IMR-90 (cell line): ENCODE measurements at regions not wholly inside any gene's neighbourhood (a gene's known extent, or its start where the extent isn't known, plus 50 kb on each side); places are given as distances from the start of the nearest gene placed in this dataset.

Experiments used
- ATAC-seq: fragments of 200-7000 bp; cut with Tn5 transposase; 2 replicates; pipeline ENCODE4 v1.9.1; 2020; ENCODE audit warnings: low read depth, mild to moderate bottlenecking, moderate library complexity
- BruUV-seq: library from RNA; stranded (reverse); fragments of 400-500 nt; replicated peaks from 2 replicates; lab custom pipeline; 2021; lab: Mats Ljungman, UMichigan
- CTCF ChIA-PET: fragments of 300-600 bp; formaldehyde crosslinking; extraction: SDS; loops from one replicate; lab custom pipeline; 2021; ENCODE audit warnings: antibody characterized with exemption; lab: Yijun Ruan, JAX
- POLR2A ChIA-PET: fragments of 300-600 bp; sonication (Branson Sonifier 250); formaldehyde crosslinking; loops from one replicate; lab custom pipeline; 2022; ENCODE audit warnings: antibody characterized with exemption; ENCODE audit not compliant: unreplicated experiment; lab: Charles Lee
- DNase-seq: peaks from one replicate; pipeline ENCODE4 v3.0.0; 2013
- H2AFZ ChIP-seq: replicated peaks from 2 replicates; pipeline ENCODE3; 2013; ENCODE audit warnings: low read length, mild to moderate bottlenecking; ENCODE audit not compliant: poor library complexity
- H2AK5ac ChIP-seq: 2 replicates; pipeline ENCODE4 v1.6.1; 2013; ENCODE audit warnings: low read depth, low read length, inconsistent platforms
- H2AK9ac ChIP-seq: replicated peaks from 2 replicates; pipeline ENCODE3; 2013; ENCODE audit warnings: mild to moderate bottlenecking, low read depth, low read length, moderate library complexity; ENCODE audit not compliant: poor library complexity
- H2BK120ac ChIP-seq: 2 replicates; pipeline ENCODE4 v1.6.1; 2013; ENCODE audit warnings: low read depth, low read length, inconsistent platforms
- H2BK15ac ChIP-seq: 3 replicates; pipeline ENCODE4 v1.6.1; 2013; ENCODE audit warnings: low read depth, low read length, inconsistent platforms
- H2BK20ac ChIP-seq: 2 replicates; pipeline ENCODE4 v1.6.1; 2013; ENCODE audit warnings: low read depth, mild to moderate bottlenecking, inconsistent platforms, low read length, moderate library complexity
- H2BK5ac ChIP-seq: 2 replicates; pipeline ENCODE4 v1.6.1; 2013; ENCODE audit warnings: mild to moderate bottlenecking, low read depth, low read length, inconsistent platforms; ENCODE audit not compliant: poor library complexity, severe bottlenecking
- H3K14ac ChIP-seq: replicated peaks from 2 replicates; pipeline ENCODE4 v1.6.1; 2013; ENCODE audit warnings: low read depth, low read length, inconsistent platforms
- H3K18ac ChIP-seq: 2 replicates; pipeline ENCODE4 v1.6.1; 2013; ENCODE audit warnings: low read depth, low read length, control low read depth
- H3K23ac ChIP-seq: 2 replicates; pipeline ENCODE4 v1.6.1; 2013; ENCODE audit warnings: low read depth, low read length, inconsistent platforms
- H3K27ac ChIP-seq: 2 replicates; pipeline ENCODE4 v1.5.1; 2013; ENCODE audit warnings: mild to moderate bottlenecking, control low read depth, low read length; ENCODE audit not compliant: insufficient read depth
- H3K27me3 ChIP-seq: 2 replicates; pipeline ENCODE4 v1.6.1; 2013; ENCODE audit warnings: low read length; ENCODE audit not compliant: control insufficient read depth, insufficient read depth
- H3K36me3 ChIP-seq: 2 replicates; pipeline ENCODE4 v1.6.1; 2013; ENCODE audit warnings: low read length, mixed read lengths; ENCODE audit not compliant: control insufficient read depth, insufficient read depth
- H3K4ac ChIP-seq: 2 replicates; pipeline ENCODE4 v1.6.1; 2013; ENCODE audit warnings: low read depth, low read length, inconsistent platforms
- H3K4me1 ChIP-seq: 2 replicates; pipeline ENCODE4 v1.6.1; 2013; ENCODE audit warnings: low read length, mixed read lengths; ENCODE audit not compliant: control insufficient read depth, insufficient read depth
- H3K4me2 ChIP-seq: 2 replicates; pipeline ENCODE4 v1.6.1; 2013; ENCODE audit warnings: low read depth, mild to moderate bottlenecking, control low read depth, low read length, moderate library complexity
- H3K4me3 ChIP-seq: 2 replicates; pipeline ENCODE4 v1.5.1; 2013; ENCODE audit warnings: low read depth, mild to moderate bottlenecking, control low read depth, low read length, moderate library complexity; ENCODE audit not compliant: insufficient read depth
- H3K56ac ChIP-seq: 2 replicates; pipeline ENCODE4 v1.6.1; 2013; ENCODE audit warnings: low read length, inconsistent platforms; ENCODE audit not compliant: insufficient read depth; ENCODE audit errors: extremely low read depth
- H3K79me1 ChIP-seq, 2 experiments: 2 replicates each; pipeline ENCODE4 v1.6.1; 2013; ENCODE audit warnings: low read length in 2 of 2, inconsistent platforms in 1 of 2, low read depth in 1 of 2
- H3K9ac ChIP-seq: 2 replicates; pipeline ENCODE4 v1.6.1; 2013; ENCODE audit warnings: low read depth, low read length, control low read depth
- H3K9me1 ChIP-seq: 2 replicates; pipeline ENCODE4 v1.6.1; 2013; ENCODE audit warnings: low read length, inconsistent platforms; ENCODE audit not compliant: insufficient read depth
- H3K9me3 ChIP-seq: 2 replicates; pipeline ENCODE4 v1.6.1; 2013; ENCODE audit warnings: low read length; ENCODE audit not compliant: control insufficient read depth, insufficient read depth
- H4K20me1 ChIP-seq: 2 replicates; pipeline ENCODE4 v1.6.1; 2013; ENCODE audit warnings: low read length, inconsistent platforms; ENCODE audit not compliant: insufficient read depth
- H4K5ac ChIP-seq: 2 replicates; pipeline ENCODE4 v1.6.1; 2013; ENCODE audit warnings: mild to moderate bottlenecking, low read depth, low read length, control low read depth
- H4K8ac ChIP-seq, 2 experiments: 2 replicates each; pipeline ENCODE4 v1.6.1; 2013; ENCODE audit warnings: low read depth in 2 of 2, low read length in 2 of 2, control low read depth in 1 of 2, inconsistent platforms in 1 of 2
- H4K91ac ChIP-seq: 2 replicates; pipeline ENCODE4 v1.6.1; 2013; ENCODE audit warnings: low read depth, low read length, inconsistent platforms; ENCODE audit not compliant: insufficient read depth
- BHLHE40 ChIP-seq: fragments of 150-350 bp; IDR thresholded peaks from 2 replicates; pipeline ENCODE4 v1.6.1; 2016; ENCODE audit warnings: mild to moderate bottlenecking, low read depth, low read length
- CEBPB ChIP-seq: IDR thresholded peaks from 2 replicates; pipeline ENCODE4 v1.6.1; 2012; ENCODE audit warnings: low read depth, low read length, improper control_type of control experiment
- ELK1 ChIP-seq: fragments of 150-350 bp; IDR thresholded peaks from 2 replicates; pipeline ENCODE4 v1.6.1; 2016; ENCODE audit warnings: low read depth, mild to moderate bottlenecking, low read length, moderate library complexity, borderline replicate concordance
- MAFK ChIP-seq: IDR thresholded peaks from 2 replicates; pipeline ENCODE4 v1.6.1; 2012; ENCODE audit warnings: low read depth, low read length, improper control_type of control experiment
- MXI1 ChIP-seq: IDR thresholded peaks from 2 replicates; pipeline ENCODE4 v1.6.1; 2012; ENCODE audit warnings: low read depth, mild to moderate bottlenecking, low read length, moderate library complexity, borderline replicate concordance
- RAD21 ChIP-seq: IDR thresholded peaks from 2 replicates; pipeline ENCODE4 v1.6.1; 2012; ENCODE audit warnings: low read length, improper control_type of control experiment
- RFX5 ChIP-seq: IDR thresholded peaks from 2 replicates; pipeline ENCODE4 v1.8.0; 2012; ENCODE audit warnings: low read depth, mild to moderate bottlenecking, low read length, moderate library complexity
- SMC3 ChIP-seq: fragments of 150-350 bp; IDR thresholded peaks from 2 replicates; pipeline ENCODE4 v1.6.1; 2016; ENCODE audit warnings: low read depth, mild to moderate bottlenecking, antibody characterized with exemption, low read length, moderate library complexity
- USF2 ChIP-seq: fragments of 150-350 bp; IDR thresholded peaks from 2 replicates; pipeline ENCODE4 v1.6.1; 2017; ENCODE audit warnings: mild to moderate bottlenecking, antibody characterized with exemption, low read length, low read depth
- WGBS, 2 experiments: methylation state at CpG; one replicate each; pipeline versions ENCODE4 v1.1.5 to v1.1.7; 2013; ENCODE audit warnings: missing lambda C conversion rate in 2 of 2; ENCODE audit not compliant: insufficient read length in 1 of 2; ENCODE audit errors: extremely low coverage in 2 of 2; 5-methylcytosine and 5-hydroxymethylcytosine counted together
- dilution Hi-C: fragments of 300-500 bp; cut with HindIII; formaldehyde crosslinking; loops from one replicate; pipeline ENCODE4 v1.14.3; 2018; ENCODE audit warnings: low sequenced_read_pairs; ENCODE audit not compliant: unreplicated experiment
- in situ Hi-C: fragments of 300-500 bp; cut with MboI; formaldehyde crosslinking; loops from 3 replicates; pipeline ENCODE4 v1.14.3; 2019; ENCODE audit warnings: low sequenced_read_pairs, inconsistent platforms, mixed read lengths
- intact Hi-C: fragments of 100-400 bp; cut with micrococcal nuclease; formaldehyde crosslinking; loops from 2 replicates; pipeline ENCODE4 v1.10.0; 2022

- POLR2A ChIA-PET = no interaction called here
- Histone ChIP-seq H3K18ac (no peak overlapping the region), H3K9me1 (no peaks in the 10 kb centered on the region), H3K9me3 (no peaks in the 10 kb centered on the region), H4K91ac (no peak overlapping the region), H2BK120ac (no peak overlapping the region), H3K27me3 (peaks cover 2% of the 10 kb centered on the region), H2AK5ac (no peak overlapping the region), H2BK15ac (no peak overlapping the region), H3K4me3 (no peak overlapping the region), H4K5ac (no peak overlapping the region), H2BK5ac (no peak overlapping the region), H3K4me2 (no peak overlapping the region), H3K79me1 (no peaks in the 10 kb centered on the region), H3K4me1 (no peaks in the 10 kb centered on the region), H3K4ac (no peak overlapping the region), H4K20me1 (no peaks in the 10 kb centered on the region), H3K9ac (no peak overlapping the region), H3K23ac (no peak overlapping the region), H4K8ac (no peak overlapping the region), H2BK20ac (no peak overlapping the region), H3K36me3 (no peaks in the 10 kb centered on the region), H3K14ac (no peak overlapping the region), H3K27ac (no peak overlapping the region), H2AFZ (no peak overlapping the region), H2AK9ac (no peak overlapping the region), H3K56ac (no peak overlapping the region)
- no peak for ATAC-seq
- dilution Hi-C loops (no loop called here), intact Hi-C loops (no loop called here), in situ Hi-C loops (no loop called here)
- no peak for DNase-seq
- CTCF ChIA-PET = no interaction called here
- BruUV-seq = no TSS peak
- no peak for TF ChIP-seq RFX5
- TF ChIP-seq USF2 = no peak
- TF ChIP-seq SMC3 = no peak
- no peak for TF ChIP-seq BHLHE40
- no peak for TF ChIP-seq RAD21
- no peak for TF ChIP-seq MXI1
- TF ChIP-seq ELK1 = no peak
- no peak for TF ChIP-seq MAFK
- TF ChIP-seq CEBPB = no peak
- no CpG with 5 or more reads among the region's 5 CpGs for WGBS, 2 experiments
These were observed 64.1 kb upstream of the SOX4 start for GRCh38 chr6:21529431-21529830.
